BLaER1 treated with 17β-estradiol and CSF1 and Interleukin-3, amounts not matched to agents 10 nM and 100 nM (cell line): ENCODE measurements at regions not wholly inside any gene's neighbourhood (a gene's known extent, or its start where the extent isn't known, plus 50 kb on each side); places are given as distances from the start of the nearest gene placed in this dataset.
"Not testable (repeated sequence)": the region's sequence is repeated elsewhere in the genome, so short reads cannot be mapped to it uniquely, and the experiment has no call there.

ENCODE experiments used
- H3K27ac ChIP-seq, 11 experiments: shearing (Covaris generic); formaldehyde crosslinking; 2 replicates each; pipeline ENCODE4 v1.8.1; 2022
- H3K27me3 ChIP-seq, 11 experiments: shearing (Covaris generic); formaldehyde crosslinking; 2 replicates each; pipeline ENCODE4 v1.8.1; 2022
- H3K36me3 ChIP-seq, 11 experiments: shearing (Covaris generic); formaldehyde crosslinking; 2 replicates each; pipeline ENCODE4 v1.8.1; 2022
- H3K4me1 ChIP-seq, 10 experiments: shearing (Covaris generic); formaldehyde crosslinking; 2 replicates each; pipeline ENCODE4 v1.8.1; 2022
- H3K4me2 ChIP-seq, 11 experiments: shearing (Covaris generic); formaldehyde crosslinking; 2 replicates each; pipeline ENCODE4 v1.8.1; 2022
- H3K4me3 ChIP-seq, 10 experiments: shearing (Covaris generic); formaldehyde crosslinking; 2 replicates each; pipeline ENCODE4 v1.8.1; 2022
- H3K9ac ChIP-seq, 11 experiments: shearing (Covaris generic); formaldehyde crosslinking; 2 replicates each; pipeline ENCODE4 v1.8.1; 2022
- H3K9me3 ChIP-seq, 11 experiments: shearing (Covaris generic); formaldehyde crosslinking; replicated peaks in 1 of 11; 2 replicates each; pipeline ENCODE4 v1.8.1; 2022
- H4K20me1 ChIP-seq, 11 experiments: shearing (Covaris generic); formaldehyde crosslinking; 2 replicates each; pipeline ENCODE4 v1.8.1; 2022
- Cebpa-rat ChIP-seq, 11 experiments: shearing (Covaris generic); IDR thresholded peaks; 2 replicates each; pipeline ENCODE4 v1.8.1; 2022

DNA sequence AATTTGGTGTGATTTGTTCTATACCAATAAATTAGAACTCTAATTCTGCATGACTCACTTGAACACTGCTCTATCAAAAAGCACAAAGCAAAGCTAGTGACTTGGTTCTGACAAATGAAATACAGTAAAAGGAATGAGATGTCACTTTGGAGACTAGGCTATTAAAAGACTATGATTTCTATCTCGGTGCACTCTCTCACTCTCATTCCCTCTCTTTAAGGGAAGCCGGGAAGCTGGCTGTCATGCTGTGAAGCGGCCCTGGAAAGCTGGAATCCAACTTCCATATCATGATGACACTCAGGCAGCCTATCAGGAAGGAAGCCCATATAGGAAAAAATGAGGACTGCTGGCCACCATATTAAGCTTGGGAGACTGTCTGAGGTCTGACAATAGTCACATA is 590.1 kb upstream of the CBLB start:
- no peaks in the 10 kb centered on the region for H3K27me3 ChIP-seq
- H3K27ac ChIP-seq: peak overlapping the region in 1 of 11 experiments; percentile 80; a peak in 2 of 22 replicates
- H3K36me3 ChIP-seq: no peaks in the 10 kb centered on the region
- no peaks in the 10 kb centered on the region for H3K9me3 ChIP-seq
- no peaks in the 10 kb centered on the region for H4K20me1 ChIP-seq
- H3K4me2 ChIP-seq: no peak overlapping the region
- H3K4me3 ChIP-seq: no peak overlapping the region
- no peak for TF ChIP-seq Cebpa-rat (IDR thresholded peaks at IDR 0.05)
- H3K9ac ChIP-seq: no peak overlapping the region
- peaks cover 0 to 31% (median 18%) of the 10 kb centered on the region in 10 experiments; a peak in 12 of 20 replicates for H3K4me1 ChIP-seq

DNA sequence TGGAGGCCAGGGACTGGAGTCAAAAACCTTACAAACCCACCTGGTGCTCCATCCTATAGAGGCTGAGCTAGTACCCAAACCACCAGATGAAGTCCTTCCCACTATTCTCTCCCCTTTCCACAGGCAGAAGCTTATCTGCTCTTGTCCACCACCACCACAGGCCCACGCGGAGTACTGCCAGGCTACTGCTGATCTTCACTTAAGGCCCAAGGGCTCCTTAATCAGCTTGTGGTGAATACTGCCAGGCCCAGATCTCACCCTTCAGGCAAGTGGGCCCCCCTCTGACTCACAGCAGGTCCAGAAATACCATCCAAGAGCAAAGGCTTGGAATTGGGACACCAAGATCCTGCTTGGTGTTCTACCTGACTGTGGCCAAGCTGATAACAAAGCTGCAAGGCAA is 598.1 kb upstream of the CBLB start:
- H3K4me3 ChIP-seq: no peak overlapping the region
- H3K9ac ChIP-seq: no peak overlapping the region
- no peak overlapping the region for H3K27ac ChIP-seq
- 0 out of 20 replicates have a peak, but pooled peaks cover 0 to 4% (median 0%) of the 10 kb centered on the region in 10 experiments for H3K4me1 ChIP-seq
- no peaks in the 10 kb centered on the region for H4K20me1 ChIP-seq
- no peaks in the 10 kb centered on the region for H3K9me3 ChIP-seq
- no peak overlapping the region for H3K4me2 ChIP-seq
- no peaks in the 10 kb centered on the region for H3K27me3 ChIP-seq
- no peaks in the 10 kb centered on the region for H3K36me3 ChIP-seq
- TF ChIP-seq Cebpa-rat (IDR thresholded peaks at IDR 0.05): no peak

DNA sequence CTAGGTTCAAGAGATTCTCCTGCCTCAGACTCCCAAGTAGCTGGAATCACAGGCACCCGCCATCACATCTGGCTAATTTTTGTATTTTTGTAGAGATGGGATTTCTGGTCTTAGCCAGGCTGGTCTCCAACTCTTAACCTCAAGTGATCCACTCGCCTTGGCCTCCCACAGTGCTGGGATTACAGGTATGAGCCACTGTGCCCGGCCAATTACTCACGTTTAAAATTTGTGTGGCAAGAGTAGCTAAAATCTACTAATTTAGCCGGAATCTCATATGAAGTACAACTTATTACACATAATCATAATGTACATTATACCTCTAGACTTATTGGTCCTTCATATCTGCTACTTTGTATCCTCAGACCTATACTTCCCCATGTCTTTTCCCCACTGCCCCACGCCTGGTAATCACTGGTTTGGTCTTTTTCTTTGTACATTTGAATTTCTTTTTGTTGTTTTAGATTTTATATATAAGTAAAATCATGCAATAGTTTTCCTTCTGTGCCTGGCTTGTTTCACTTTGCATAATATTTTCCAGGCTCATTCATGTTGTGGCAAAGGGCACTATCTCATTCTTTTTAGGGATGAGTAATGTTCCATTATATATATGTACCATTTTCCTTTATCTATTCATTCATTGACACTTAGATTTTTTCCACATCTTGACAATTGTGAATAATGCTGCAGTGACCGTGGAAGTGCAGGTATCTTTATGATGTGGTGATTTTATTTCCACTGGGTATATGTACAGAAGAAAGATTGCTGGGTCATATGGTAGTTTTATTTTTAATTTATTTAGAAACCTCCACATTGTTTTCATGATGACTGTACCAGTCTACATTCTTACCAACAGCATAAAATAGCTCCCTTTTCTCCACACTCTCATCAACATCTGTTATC is 605.0 kb upstream of the CBLB start:
- Histone ChIP-seq H3K4me2 (no peak overlapping the region), H3K27me3 (no peaks in the 10 kb centered on the region), H3K4me1 (0 out of 20 replicates have a peak, but pooled peaks cover 0 to 2% (median 0%) of the 10 kb centered on the region in 10 experiments), H3K27ac (no peak overlapping the region), H3K4me3 (no peak overlapping the region), H3K9ac (no peak overlapping the region), H3K9me3 (peaks cover 0 to 15% (median 6%) of the 10 kb centered on the region in 11 experiments; a peak in 13 of 22 replicates), H4K20me1 (no peaks in the 10 kb centered on the region), H3K36me3 (no peaks in the 10 kb centered on the region)
- no peak for TF ChIP-seq Cebpa-rat (IDR thresholded peaks at IDR 0.05)

DNA sequence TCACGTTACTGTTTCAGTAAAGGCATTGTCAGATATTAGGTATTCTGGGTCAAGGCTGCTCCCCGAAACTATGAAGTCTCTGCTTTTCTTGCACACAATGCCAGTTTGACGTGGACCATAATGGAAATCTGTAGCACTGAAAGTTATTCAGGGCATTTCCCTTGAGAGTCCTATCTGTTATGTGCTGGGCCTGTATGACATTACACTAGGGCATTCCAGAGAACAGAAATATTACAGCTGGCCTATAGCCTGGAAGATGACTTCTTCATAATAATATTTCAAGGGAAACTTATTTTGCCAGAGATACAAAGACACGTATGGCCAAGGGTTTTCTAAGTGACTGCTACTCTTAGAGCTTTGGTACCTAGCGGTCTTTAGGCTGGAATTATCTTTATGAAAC is 613.6 kb upstream of the CBLB start:
- Histone ChIP-seq H3K9me3 (peaks cover 4 to 46% (median 16%) of the 10 kb centered on the region in 11 experiments; a peak in 17 of 22 replicates), H3K27me3 (no peaks in the 10 kb centered on the region), H3K4me1 (peaks cover 0 to 5% (median 0%) of the 10 kb centered on the region in 10 experiments; a peak in 2 of 20 replicates), H3K27ac (no peak overlapping the region), H3K4me2 (no peak overlapping the region), H4K20me1 (no peaks in the 10 kb centered on the region), H3K36me3 (no peaks in the 10 kb centered on the region), H3K9ac (no peak overlapping the region), H3K4me3 (no peak overlapping the region)
- TF ChIP-seq Cebpa-rat (IDR thresholded peaks at IDR 0.05): no peak

DNA sequence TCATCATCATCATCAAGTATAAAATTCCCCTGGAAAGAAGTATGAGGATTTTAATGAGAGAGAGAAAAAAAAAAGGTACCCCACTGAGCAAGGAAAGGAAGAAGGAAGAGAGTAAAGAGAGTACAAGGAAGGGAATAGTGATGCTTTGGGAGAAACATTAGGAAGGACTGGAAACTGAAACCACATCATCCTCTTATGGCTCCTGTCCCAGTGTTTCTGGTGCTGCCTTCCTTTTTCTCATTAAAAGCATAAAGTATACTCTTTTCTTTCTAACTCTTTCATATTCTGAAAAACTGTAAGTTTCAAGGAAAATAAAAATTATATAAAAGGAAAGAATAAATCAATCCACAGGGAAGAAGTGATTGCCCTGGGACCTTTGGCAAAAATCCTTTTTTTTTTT is 616.4 kb upstream of the CBLB start:
- Histone ChIP-seq H3K4me2 (no peak overlapping the region), H3K4me3 (no peak overlapping the region), H3K4me1 (peaks cover 0 to 4% (median 0%) of the 10 kb centered on the region in 10 experiments; a peak in 2 of 20 replicates), H3K27ac (no peak overlapping the region), H3K9me3 (peaks cover 0 to 21% (median under 1%) of the 10 kb centered on the region in 11 experiments; a peak in 7 of 22 replicates), H4K20me1 (no peaks in the 10 kb centered on the region), H3K36me3 (no peaks in the 10 kb centered on the region), H3K27me3 (no peaks in the 10 kb centered on the region), H3K9ac (no peak overlapping the region)
- TF ChIP-seq Cebpa-rat (IDR thresholded peaks at IDR 0.05): no peak

DNA sequence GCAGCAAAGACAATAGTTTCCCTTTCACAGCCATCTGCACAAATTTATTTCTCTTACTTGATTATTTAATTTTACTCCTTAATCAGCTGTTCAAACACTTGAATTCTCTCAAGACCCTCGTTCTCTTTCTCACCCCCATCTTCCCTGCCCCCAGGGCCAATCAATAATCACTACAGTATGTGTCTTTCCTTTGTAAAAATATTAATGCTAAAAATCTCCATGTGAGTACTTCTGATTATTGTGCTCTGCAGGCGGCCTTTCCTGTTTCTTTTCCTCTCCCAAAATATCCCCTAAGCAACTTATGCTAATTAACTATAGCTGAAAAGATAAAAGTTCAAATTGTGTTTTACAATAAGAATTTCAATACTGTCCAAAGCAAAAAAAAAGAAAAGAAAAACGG is 617.0 kb upstream of the CBLB start:
- Histone ChIP-seq H3K27ac (no peak overlapping the region), H3K36me3 (no peaks in the 10 kb centered on the region), H4K20me1 (no peaks in the 10 kb centered on the region), H3K9ac (no peak overlapping the region), H3K4me1 (no peaks in the 10 kb centered on the region), H3K27me3 (no peaks in the 10 kb centered on the region), H3K9me3 (peaks cover 0 to 15% (median 0%) of the 10 kb centered on the region in 11 experiments; a peak in 4 of 22 replicates), H3K4me2 (no peak overlapping the region), H3K4me3 (no peak overlapping the region)
- no peak for TF ChIP-seq Cebpa-rat (IDR thresholded peaks at IDR 0.05)

DNA sequence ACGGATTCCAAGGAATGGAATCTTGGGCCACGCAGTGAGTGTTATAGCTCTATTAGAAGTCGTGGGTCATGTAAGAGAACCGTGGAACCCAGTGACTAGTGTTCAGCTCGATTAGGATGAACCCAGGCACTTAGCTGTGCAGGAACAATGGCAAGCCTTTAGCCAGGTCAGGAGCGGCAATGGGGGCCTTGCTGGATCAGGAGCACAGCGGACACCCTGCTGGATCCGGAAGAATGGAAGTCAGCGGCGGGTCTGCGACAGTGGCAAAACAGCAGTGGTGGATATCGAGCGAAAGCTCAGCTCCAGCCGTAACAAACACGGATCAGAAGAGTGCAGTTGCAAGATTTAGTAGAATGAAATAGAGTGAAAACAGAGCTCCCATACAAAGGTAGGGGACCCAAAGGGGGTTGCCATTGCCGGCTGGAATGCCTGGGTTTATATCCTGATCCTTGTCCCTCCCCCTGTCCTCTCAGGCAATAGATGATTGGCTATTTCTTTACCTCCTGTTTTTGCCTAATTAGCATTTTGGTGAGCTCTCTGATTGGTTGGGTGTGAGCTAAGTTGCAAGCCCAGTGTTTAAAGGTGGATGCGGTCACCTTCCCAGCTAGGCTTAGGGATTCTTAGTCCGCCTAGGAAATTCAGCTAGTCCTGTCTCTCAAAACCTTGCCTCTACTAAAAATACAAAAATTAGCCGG is 618.3 kb upstream of the CBLB start:
- not testable (repeated sequence) for H3K9ac ChIP-seq, H4K20me1 ChIP-seq, H3K4me2 ChIP-seq, H3K4me3 ChIP-seq, H3K4me1 ChIP-seq, H3K36me3 ChIP-seq, H3K27me3 ChIP-seq, H3K27ac ChIP-seq
- peaks cover 0 to 10% (median 0%) of the 10 kb centered on the region in 11 experiments; a peak in 1 of 22 replicates for H3K9me3 ChIP-seq

DNA sequence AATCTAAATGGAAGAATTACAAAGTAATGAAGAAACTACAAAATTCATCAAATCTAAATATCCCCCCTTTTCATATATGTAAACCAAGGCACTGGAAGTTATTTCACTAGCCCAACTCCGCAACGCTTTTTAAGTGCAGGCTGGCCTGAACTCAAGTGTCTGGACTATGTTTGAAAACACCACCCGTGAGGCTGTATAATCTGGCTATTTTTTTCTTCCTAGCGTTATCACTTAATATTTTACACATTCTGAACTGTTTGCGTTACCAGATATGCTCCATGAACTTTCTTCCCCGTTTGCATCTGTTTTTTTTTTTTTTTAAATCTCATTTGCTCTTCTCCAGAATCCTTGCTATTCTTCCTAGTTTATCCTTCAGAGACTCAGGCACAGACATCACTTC is 619.5 kb upstream of the CBLB start:
- no peak for TF ChIP-seq Cebpa-rat (IDR thresholded peaks at IDR 0.05)
- Histone ChIP-seq H3K36me3 (no peaks in the 10 kb centered on the region), H3K9ac (no peak overlapping the region), H3K4me3 (no peak overlapping the region), H3K4me2 (no peak overlapping the region), H3K4me1 (no peaks in the 10 kb centered on the region), H3K27ac (no peak overlapping the region), H4K20me1 (no peaks in the 10 kb centered on the region), H3K9me3 (peaks cover 0 to 10% (median 0%) of the 10 kb centered on the region in 11 experiments; a peak in 1 of 22 replicates), H3K27me3 (no peaks in the 10 kb centered on the region)

DNA sequence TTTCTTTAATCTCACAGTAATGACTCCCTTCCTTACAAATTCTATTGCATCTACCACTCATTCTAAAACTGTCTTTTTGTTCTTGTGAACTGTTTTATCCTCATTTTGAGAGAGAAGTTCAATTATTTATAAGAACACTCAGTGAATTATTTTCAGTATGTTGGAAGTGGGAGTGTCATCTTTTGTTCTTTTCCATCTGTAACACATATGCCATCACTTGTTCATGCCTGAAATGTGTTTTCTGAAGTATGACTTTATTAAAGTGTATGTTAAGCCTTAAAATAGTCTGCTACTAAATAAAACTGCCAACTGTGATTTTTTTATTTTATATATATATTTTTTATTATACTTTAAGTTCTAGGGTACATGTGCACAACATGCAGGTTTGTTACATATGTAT is 623.0 kb upstream of the CBLB start:
- Histone ChIP-seq H4K20me1 (no peaks in the 10 kb centered on the region), H3K27me3 (no peaks in the 10 kb centered on the region), H3K4me3 (no peak overlapping the region), H3K4me1 (no peaks in the 10 kb centered on the region), H3K36me3 (no peaks in the 10 kb centered on the region), H3K27ac (no peak overlapping the region), H3K4me2 (no peak overlapping the region), H3K9ac (no peak overlapping the region), H3K9me3 (peaks cover 0 to 8% (median 0%) of the 10 kb centered on the region in 11 experiments; a peak in 1 of 22 replicates)
- TF ChIP-seq Cebpa-rat (IDR thresholded peaks at IDR 0.05): no peak
